HL-60 (cell line): ENCODE measurements at regions not wholly inside any gene's neighbourhood (a gene's known extent, or its start where the extent isn't known, plus 50 kb on each side); places are given as distances from the start of the nearest gene placed in this dataset.

Source experiments
- DNase-seq, 2 experiments: peaks; one replicate each; pipeline ENCODE4 v3.0.0-alpha.2; 2010 to 2020; ENCODE audit warnings: low read depth in 1 of 2, low spot score in 1 of 2
- H3K27ac ChIP-seq: fragments of 250-450 bp; sonication (Bioruptor Pico); replicated peaks from 2 replicates; pipeline ENCODE4 v1.5.1; 2020; ENCODE audit warnings: mild to moderate bottlenecking, moderate library complexity
- H3K27me3 ChIP-seq: fragments of 250-450 bp; sonication (Bioruptor Pico); 2 replicates; pipeline ENCODE4 v1.5.1; 2021; ENCODE audit warnings: mild to moderate bottlenecking, moderate library complexity; ENCODE audit not compliant: insufficient read depth, poor library complexity, severe bottlenecking
- H3K4me3 ChIP-seq: replicated peaks from 2 replicates; pipeline ENCODE4 v1.5.1; 2011; ENCODE audit warnings: mild to moderate bottlenecking, control low read depth, low read length; ENCODE audit not compliant: insufficient read depth
- CTCF ChIP-seq: IDR thresholded peaks from one replicate; pipeline ENCODE4 v1.5.1; 2011; ENCODE audit warnings: low read length, control low read depth, inconsistent platforms; ENCODE audit not compliant: insufficient read depth
- GABPA ChIP-seq: IDR thresholded peaks from 2 replicates; pipeline ENCODE4 v1.6.1; 2012; ENCODE audit warnings: low read depth
- POLR2AphosphoS5 ChIP-seq: IDR thresholded peaks from 2 replicates; pipeline ENCODE4 v1.6.1; 2012; ENCODE audit warnings: low read depth
- REST ChIP-seq: IDR thresholded peaks from 2 replicates; pipeline ENCODE4 v1.6.1; 2012; ENCODE audit warnings: low read depth; ENCODE audit not compliant: insufficient replicate concordance
- SPI1 ChIP-seq: IDR thresholded peaks from 2 replicates; pipeline ENCODE4 v1.6.1; 2012; ENCODE audit warnings: low read depth, mild to moderate bottlenecking, borderline replicate concordance

- DNase-seq, result no peak
- TF ChIP-seq CTCF (no peak), REST (no peak), GABPA (no peak), SPI1 (no peak), POLR2AphosphoS5 (no peak)
- H3K4me3 ChIP-seq, result no peak overlapping the region
- no peak overlapping the region for H3K27ac ChIP-seq
- H3K27me3 ChIP-seq, result no peaks in the 10 kb centered on the region
Measured at GRCh38 chr15:46331546-46331945, 696.7 kb downstream of the SQOR start.

DNA sequence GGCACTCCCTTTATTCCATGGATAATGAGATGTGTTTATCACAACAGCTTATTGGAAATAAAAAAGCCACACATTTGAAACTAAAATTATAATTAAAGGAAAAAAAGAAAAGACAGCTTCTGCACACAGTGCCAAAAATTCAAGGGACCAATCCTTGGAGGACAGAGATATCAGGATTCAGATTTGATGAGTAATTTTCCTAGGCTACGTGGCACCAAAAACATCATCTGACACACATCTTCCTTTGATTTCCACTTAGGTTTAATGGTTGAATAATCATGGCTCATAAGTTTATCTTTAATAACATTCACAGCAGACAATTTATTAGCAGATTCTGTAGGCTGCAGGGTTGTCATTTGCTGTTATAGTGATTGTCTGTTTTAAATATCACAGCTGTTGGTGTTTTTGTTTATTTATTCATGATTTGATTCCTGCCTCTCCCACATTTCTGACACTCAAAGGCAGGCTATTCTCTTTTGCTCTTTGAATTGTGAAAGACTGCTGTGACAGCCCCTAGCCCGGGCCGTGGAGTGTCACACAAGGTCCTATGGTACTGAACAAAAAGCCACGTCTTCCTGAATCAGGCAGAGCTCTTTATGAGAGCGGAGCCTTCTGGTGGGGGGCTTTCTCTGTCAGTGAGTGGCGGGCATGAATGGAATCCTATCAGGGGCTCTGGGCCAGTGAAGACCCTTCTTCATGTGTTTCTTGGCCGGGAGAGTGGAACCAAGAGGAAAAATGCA, 708.5 kb downstream of the SQOR start:
- TF ChIP-seq GABPA (no peak), SPI1 (no peak), CTCF (no peak), POLR2AphosphoS5 (no peak), REST (no peak)
- Histone ChIP-seq H3K27ac (no peak overlapping the region), H3K4me3 (no peak overlapping the region), H3K27me3 (no peaks in the 10 kb centered on the region)
- no peak for DNase-seq

GRCh38 chr15:46344115-46344724, 709.4 kb downstream of the SQOR start:
- Histone ChIP-seq H3K27me3 (no peaks in the 10 kb centered on the region), H3K4me3 (no peak overlapping the region), H3K27ac (no peak overlapping the region)
- DNase-seq, result no peak
- TF ChIP-seq GABPA (no peak), CTCF (no peak), SPI1 (no peak), REST (no peak), POLR2AphosphoS5 (no peak)
